ENCODE measurements at regions not wholly inside any gene's neighbourhood (a gene's known extent, or its start where the extent isn't known, plus 50 kb on each side); places are given as distances from the start of the nearest gene placed in this dataset.

DNA sequence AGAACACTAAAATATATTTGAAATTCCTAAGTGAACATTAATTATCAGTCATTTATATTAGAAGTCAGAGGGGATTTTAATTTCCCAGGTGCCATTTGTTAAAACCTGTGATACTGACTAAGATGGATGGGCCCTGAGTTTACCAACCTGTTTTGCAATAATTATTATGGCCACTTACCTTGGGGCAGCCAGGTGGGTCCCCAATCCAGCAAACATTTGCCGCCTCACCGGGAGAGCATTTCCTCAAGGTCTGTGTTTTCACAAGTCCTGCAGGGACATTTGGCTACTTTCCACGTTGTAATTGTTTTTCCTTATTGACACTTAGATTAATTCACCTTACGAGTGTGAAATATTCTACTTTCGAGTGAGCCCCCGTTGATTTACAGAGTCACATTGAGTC, 251.2 kb upstream of the PPP2R2D start:
- no peak for DNase-seq (ENCODE audit: low read depth in 2 of 2)

DNA sequence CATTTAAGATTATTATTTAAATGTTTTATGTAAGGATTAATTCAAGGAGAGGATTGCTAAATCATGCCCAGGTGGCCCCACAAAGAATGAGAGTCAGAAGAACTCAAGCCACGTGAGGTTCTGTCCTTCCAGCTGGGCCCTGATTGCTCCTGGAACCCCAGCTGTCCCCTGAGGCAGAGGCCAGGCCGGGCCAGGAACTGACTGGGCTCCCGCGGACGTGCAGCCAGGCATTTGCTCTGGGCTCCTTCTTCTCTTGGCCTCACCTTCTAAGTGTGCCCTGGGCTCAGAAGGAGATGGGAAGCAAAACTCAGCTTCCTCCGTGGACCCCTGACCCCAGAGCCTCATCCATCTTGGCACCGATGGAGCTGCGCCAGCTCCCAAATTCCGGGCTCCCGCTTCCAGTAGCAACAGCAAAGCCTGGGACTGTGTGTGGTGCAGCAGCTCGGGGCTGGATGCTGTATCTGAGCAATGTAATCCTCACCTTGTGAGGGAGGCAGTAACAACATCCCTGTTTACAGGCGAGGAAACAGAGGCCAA, 250.6 kb upstream of the PPP2R2D start:
- DNase-seq (ENCODE audit: low read depth in 2 of 2) = no peak

DNA sequence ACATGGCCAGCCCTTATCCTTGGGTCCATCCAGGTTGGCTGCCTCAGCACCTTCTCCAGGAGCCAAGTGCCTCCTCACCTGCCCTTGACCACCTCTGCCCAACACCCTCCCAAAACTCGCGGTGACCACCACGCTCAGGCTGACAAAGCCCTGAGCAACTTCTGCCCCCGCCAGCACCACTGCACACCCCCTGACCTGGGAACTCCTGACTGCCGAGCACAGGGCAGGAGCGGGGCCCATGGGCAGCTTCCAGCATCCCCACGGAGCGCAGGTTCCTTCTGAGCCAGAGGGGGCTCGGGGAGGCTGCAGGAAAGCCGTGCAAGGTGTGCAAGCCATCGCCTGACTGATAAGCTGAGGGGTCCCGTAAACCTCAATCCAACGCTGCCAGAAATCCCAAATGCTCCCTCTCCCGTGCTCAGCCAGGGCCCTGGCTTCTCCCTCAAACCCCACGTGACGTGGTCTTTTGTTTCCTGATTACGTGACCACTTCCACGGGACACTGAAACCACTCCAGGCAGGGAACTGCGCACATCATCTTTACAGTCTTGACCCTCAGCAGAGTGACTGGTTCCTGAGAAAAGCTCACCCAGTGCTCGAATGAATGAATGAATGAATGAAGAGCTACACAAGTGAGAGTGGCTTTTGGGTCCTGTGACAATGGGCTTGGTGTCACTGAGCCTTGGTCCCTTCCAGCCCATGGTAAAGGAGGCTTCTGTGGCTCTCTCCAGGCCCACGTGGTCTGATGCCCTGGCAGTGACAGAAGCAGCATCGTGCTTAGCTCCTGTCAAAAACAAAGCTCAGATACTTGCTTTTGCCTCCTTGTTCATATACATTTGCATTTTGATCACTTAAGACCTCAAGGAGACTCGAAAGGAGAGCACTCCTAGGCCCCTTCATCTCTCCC, 249.8 kb upstream of the PPP2R2D start:
- no peak for DNase-seq (ENCODE audit: low read depth in 2 of 2)

DNA sequence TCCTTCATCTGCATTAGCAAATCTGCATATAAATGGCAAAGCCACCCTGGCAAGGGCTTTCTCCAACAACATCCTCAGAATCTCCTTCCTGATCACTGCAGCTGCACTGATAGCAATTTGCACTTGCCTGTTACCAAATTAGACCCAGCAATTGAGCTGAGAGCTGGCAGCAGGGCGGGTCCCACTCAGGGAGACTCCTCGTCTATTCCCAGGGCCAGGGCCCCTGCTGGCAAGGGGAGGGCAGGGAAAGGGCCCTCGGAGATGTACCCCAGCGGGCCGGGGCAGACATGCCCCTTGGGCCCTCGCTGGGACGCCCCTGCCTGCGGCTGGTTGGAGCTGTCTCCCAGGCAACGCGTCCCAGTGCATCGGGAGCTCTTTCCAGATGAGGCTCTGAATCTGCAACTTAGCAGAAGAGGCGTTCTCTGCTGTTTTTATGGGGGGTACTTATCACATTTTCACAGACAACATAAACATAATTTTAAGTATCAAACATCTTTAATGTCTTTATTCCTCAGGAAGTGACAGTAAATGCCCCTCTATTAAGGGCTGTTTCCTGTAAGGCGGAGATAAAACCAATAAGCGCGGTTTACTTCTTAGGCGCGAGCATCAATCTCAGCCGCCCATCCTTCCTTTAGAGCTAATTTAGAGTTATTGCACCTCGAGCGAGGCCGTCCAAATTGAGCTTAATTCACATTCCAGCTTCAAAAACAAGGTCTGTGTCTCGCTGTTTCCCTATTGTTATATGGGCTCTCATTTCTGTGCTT, 249.0 kb upstream of the PPP2R2D start:
- DNase-seq (ENCODE audit: low read depth in 2 of 2) = no peak

DNA sequence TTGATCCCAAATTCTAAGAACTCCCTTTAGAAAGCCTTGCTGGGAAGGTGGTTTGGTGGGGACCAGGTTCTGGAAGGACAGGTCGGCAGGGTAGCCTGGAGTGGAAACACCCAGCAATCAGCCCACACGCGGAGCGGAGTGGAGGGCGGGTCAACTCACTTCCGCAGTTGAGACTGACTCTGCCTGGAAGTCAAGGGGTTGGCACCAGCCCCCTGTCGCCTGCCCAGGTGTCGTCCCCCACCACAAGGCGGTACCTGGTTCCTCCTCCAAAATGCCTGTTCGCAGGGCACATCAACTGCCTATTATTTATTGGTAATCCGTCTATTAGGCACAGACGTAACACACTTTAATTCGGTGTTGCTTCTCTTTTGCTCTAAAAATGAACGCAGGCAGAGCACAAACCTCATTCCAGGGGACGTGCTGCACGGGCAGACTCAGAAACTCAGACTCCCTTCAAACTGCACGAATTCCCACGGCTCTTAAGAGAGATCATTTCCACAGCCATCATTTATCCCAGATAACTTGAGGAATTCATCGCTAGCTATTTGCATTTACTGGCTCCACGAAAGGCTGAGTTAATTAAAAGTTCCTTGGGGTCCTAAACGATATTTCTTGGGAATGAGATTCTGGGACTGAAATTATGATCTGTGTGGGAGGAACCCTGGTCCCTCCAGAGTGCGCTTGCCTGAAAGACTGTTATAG, 248.2 kb upstream of the PPP2R2D start:
- no peak for DNase-seq (ENCODE audit: low read depth in 2 of 2)

DNA sequence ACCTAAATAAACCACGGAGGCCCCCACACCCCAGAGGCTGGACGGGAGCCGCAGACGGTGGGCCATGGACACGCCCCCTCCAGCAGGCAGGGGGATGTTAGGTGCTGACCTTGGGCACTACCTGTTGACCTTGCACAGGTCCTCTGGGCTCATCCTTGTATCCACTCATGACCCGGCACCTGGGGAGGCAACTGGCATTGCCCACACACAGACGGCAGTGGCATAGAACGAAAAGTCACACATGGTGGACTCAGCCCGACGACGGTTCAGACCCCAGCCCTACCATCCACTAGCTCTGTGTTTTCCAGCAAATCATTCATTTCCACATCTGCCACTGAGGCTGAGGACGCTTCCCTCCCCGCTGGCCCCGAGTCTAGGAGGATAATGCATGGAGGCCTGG, 247.7 kb upstream of the PPP2R2D start:
- DNase-seq (ENCODE audit: low read depth in 2 of 2) = no peak

DNA sequence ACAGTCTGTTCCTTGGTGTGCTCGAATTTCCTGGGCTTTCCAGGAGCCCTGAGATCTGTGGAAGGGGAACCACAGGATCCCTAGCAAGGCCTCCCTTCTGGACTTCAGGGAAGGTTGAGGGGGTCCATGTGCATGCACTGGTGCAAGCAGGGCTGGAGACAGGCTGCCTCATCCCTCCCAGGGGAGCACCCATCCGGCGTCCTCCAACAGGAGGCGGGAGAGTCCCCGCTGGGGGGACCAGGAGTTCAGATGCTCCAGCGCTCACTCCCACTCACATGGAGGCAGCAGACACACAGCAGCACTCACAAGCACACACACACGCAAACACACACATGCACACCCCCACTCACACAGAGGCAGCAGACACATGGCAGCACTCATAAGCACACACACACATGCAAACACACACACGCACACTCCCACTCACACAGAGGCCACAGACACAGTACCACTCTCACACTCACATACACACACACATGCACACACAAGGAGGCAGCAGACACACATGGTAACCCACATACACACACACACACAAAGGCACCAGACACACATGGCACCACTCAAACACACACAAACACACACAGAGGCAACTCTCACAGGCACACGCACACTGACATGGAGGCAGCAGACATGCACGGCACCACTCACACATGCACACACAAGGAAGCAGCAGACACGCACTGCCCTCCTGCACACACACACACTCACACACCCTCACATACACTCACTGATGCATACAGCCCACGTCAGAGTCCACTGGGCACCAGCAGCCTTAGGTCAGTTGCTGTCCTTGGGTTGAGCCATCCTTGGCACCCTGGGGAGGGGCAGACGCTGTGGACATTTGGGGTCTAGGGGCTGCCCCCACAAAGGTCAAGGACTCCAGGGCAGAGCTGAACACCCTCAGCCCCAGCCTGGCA, 247.0 kb upstream of the PPP2R2D start:
- DNase-seq (ENCODE audit: low read depth in 2 of 2) = no peak

DNA sequence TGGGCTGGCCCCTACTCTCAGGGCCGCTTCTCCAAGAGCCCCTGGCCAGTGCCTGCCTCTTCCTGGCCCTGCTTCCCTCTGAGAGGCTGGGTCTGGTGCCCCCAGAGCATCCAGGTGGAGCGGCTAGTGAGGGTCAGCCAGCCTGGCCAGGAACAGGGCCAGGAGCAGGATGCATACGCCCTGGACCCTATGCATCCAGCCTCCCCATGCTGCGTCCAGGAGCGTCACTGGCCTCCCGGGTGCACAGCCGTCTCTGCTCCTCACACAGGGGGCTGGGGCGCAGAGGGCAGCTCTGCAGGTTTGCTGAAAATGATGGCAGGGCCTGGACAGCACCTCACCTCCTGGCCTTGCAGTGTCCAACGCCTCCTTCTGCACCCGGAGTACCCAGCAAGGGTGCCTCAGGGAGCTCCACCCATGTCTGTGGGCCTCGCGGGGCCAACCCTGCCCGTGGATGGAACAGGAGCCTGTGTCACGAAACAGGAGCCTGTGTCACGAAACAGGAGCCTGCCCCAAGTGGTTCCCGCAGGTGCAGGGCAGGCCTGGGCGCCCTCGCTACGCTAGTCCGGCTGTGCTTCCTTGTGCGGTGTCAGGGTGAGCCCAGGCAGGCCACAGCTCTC, 246.2 kb upstream of the PPP2R2D start:
- DNase-seq (ENCODE audit: low read depth in 2 of 2) = no peak

DNA sequence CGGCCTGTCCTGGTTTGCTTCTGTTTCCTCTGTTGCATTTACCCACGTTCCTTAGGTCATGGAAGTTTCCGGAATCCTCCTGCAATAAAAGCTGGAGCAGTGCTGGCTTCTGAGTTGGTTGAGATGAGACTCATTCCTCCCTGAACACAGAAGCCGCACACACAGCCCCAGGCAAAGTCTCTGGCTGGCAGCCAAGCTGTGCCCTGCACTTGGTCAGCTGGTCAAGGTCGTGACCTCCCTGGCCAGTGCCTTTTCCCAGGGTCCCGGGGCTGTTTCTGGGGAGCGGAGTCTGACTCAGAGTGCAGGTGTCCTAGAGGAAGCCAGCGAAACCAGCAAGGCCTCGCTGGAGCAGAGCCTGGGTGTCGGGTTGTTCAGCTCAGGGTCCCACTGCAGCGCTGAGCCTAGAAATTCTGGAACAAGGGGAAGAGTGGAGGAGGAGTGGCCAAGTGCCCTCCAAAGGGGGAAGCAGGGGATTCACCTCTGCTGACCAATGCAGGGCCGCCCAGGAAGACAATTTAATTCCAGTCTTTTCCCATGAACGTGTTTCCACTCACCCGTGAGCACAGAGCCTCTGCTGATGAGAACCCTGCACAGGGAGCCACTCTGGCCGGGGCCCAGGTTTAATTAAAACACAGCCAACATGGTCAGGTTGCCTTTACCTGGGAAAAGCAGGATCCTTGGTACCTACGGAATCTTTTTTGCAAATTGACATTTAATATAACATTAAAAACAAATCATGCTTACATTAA, 245.5 kb upstream of the PPP2R2D start:
- DNase-seq (ENCODE audit: low read depth in 2 of 2) = no peak

DNA sequence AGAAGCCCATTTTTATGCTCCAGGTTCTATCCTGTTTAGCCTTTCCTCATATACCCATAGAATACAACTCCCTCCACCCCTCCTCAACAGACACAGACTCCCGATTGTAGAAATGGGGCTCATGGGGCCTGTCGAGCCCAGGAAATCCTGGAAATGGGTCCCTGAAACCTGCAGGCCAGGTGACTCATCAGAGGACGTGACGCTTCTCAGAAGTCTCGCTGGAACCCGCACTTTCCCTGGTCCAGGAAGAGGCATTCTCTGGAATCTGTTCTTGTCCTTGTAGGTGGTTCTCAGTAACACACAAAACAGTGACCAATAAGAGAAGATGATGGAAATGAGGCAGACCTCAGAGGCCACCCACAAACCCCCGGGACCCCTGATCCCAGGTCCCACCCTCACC, 244.8 kb upstream of the PPP2R2D start:
- DNase-seq (ENCODE audit: low read depth in 2 of 2) = no peak

DNA sequence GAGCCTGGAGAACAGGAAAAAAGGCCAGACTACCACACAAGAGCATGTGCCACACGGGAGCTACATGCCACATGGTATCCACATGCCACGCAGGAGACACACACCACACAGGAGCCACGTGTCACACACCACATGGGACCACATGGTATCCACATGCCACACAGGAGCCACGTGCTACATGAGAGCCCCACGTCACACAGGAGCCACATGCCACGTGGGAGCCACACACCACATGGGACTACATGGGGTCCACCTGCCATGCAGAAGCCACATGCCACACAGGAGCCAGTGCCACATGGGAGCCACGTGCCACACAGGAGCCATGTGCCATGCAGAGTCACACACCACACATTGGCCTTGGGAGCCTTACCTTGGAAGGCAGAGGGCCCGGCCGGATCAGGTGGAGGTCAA, 244.4 kb upstream of the PPP2R2D start:
- DNase-seq (ENCODE audit: low read depth in 2 of 2) = no peak

DNA sequence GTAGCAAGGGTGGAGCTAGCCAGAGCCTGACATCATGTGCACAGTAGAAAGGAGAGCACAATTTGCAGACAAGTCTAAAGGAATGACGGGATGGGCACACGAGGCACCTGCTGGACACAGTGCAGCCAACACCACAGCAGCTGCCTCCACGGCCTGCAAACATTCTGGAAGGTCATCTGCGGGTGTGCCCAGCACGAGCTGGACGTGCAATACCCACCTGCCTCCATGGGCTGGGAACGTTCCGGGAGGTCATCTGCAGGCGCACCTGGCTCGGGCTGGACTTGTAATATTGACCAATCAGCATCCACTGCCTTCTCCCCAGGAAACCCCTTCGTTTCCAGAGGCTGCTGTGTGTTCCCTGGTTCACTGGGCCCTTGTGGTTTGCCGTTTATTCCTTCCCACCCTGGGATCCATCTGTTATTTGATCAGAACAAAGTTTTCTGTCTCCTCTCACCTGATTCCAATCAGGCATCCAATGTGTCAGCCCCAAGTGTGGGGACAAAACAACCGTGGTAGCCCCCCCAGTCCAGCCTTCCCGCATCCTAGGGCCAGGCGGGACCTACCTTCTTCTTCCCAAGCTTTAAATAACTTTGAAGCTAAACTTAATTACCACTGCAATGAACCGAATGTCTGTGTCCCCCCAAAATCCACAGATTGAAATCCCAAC, 243.4 kb upstream of the PPP2R2D start:
- no peak for DNase-seq (ENCODE audit: low read depth in 2 of 2)

DNA sequence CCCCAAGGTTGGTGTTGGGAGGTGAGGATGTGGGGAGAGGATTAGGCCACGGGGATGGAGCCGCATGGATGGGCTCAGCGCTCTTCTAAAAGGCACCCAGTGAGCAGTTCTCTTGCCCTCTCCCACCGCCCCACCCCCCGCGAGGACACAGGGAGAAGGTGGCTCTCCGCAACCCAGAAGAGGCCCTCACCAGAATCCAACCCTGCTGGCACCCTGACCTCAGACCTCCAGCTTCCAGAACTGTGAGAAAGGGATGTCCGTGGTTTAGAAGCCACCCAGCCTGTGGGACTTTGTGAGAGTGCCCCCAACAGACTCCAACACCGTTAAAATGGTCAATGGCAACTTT, 242.8 kb upstream of the PPP2R2D start:
- no peak for DNase-seq (ENCODE audit: low read depth in 2 of 2)

DNA sequence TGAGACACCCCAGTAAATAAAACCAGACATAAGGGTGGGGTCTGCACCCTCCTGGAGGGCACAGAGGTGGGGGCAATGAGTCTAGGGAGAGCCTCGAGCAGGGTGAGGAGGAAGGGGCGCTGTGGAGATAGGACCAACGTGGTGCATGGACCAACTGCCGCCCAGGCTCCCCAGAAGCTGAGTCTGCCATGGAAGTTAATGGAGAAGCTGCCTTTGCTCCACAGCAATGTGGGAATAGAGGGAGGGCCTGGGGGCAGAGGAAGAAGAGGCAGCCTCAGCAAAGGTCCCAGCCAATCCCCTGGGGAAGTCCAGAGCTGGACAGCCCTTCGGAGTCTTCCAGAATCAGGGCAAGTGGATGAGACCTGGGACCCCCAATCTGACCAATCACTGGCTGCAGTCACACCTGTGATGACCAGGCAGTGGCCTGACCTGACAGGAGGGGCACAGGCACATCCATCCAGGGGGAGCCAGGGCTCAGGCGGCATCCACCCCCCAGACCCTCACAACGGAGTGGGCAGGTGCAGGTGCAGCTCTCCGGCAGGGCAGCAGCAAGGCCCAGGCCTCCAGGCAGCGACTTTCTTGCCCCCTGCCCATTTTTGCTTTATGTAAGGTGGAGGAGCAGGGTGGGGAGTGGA, 242.2 kb upstream of the PPP2R2D start:
- no peak for DNase-seq (ENCODE audit: low read depth in 2 of 2)

DNA sequence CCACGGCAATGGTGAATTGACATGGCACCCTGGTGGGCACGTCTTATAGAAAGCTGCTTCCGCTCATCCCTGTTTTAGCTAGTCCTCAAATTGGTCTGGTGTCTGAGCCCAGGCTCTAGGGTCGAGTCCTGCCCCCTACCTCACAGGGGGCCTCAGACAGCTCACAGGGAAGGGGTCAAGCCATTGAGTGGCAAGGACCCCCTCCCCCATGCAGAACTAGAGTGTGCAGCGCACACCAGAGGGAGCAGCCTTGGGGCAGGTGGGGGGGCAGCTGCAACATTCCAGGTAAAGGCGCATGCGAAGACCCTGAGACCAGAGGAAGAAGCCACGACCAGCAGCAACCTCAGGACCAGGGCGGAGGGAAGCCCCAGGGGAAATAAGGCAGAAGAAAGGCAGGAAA, 240.4 kb upstream of the PPP2R2D start:
- DNase-seq (ENCODE audit: low read depth in 2 of 2) = no peak

DNA sequence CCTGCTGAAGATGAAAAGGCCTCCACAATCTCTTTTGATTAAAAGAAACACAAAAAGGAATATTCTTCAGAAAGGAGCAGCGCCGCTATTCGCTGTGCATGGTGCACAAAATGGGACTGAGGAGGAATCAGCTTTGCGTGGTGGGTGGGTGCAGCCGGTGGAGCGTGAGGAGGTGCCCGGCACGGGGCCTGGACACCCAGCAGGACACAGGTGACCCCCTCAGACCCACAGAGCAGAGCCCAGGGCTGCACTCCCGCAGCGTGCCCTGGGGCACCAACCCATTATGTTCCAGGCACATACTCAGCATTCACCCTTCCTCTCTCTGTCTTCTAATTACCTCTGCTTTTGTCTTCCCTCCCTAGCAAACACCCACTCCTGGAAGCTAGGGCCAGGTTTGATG, 238.0 kb upstream of the PPP2R2D start:
- no peak for DNase-seq (ENCODE audit: low read depth in 2 of 2)

DNA sequence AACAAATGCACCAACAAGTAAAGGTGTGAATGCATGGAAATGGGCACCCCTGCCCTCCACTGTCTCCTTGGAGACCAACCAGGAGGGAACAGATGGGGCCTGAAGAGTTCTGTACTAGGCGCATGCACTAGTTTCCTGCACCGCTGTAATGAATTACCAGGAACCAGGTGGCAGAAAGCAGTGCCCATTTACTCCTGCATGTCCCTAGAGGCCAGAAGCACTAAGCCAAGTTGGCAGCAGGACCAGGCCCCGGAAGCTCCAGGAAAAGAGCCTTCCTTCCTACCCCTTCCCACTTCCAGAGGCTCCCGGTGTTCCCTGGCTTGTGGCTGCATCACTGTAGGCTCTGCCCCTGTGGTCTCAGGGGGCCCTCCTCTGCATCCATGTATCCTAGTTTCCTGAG, 237.5 kb upstream of the PPP2R2D start:
- DNase-seq (ENCODE audit: low read depth in 2 of 2) = no peak

DNA sequence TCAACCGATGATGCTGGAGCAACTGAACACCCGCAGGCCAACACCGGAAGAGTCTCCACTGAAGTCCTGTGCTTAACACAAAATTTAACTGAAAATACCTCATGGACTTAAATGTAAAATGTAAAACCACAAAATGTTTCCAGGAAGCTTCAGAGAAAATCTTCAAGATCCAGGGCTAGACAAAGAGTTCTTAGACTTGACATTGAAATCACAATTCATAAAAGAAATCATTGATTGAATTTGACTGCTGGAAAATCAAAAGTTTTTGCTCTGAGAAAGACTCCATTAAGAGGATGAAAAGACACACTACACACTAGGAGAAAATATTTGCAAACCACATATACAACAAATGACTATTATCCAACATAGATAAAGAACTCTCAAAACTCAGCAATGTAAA, 234.7 kb upstream of the PPP2R2D start:
- DNase-seq (ENCODE audit: low read depth in 2 of 2) = no peak

DNA sequence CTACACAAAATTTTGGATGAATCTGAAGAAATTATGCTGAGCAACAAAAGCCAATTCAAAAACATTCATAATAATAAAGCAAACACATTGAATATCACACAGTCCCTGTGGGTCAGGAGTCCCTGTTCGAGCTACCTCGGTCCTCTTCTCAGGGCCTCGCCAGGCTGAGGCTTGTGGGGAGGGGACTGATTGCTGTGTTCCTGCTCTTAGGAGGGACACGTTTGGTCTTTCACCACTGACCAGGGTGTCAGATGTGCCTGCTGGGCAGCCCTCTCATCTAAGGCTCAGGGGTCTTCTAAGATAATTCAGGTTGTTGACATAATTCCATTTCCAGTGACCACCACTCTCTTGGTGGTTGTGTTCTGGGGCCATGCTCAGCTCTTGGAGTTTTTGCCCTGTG, 233.8 kb upstream of the PPP2R2D start:
- DNase-seq (ENCODE audit: low read depth in 2 of 2) = no peak
